Left lung (tissue), 4 donors: ENCODE measurements at regions not wholly inside any gene's neighbourhood (a gene's known extent, or its start where the extent isn't known, plus 50 kb on each side); places are given as distances from the start of the nearest gene placed in this dataset.

ENCODE experiments used
- ATAC-seq: fragments of 200-7000 bp; cut with Tn5 transposase; one replicate; pipeline ENCODE4 v1.9.1; 2020; ENCODE audit warnings: moderate library complexity
- DNase-seq, 4 donors: peaks; one replicate each; pipeline ENCODE4 v3.0.0-alpha.2; 2013 to 2020
- H3K27ac ChIP-seq, 2 donors: fragments of 200-600 bp; sonication (generic) in 1 of 2; one replicate each; pipeline versions ENCODE4 v1.5.0 to v1.8.0; 2020 to 2021
- H3K27me3 ChIP-seq, 2 donors: fragments of 200-600 bp; sonication (generic) in 1 of 2; one replicate each; pipeline versions ENCODE4 v1.5.0 to v1.8.0; 2020 to 2021
- H3K36me3 ChIP-seq, 2 donors: fragments of 200-600 bp; sonication (generic) in 1 of 2; one replicate each; pipeline versions ENCODE4 v1.5.0 to v1.8.0; 2020 to 2021
- H3K4me1 ChIP-seq, 2 donors: fragments of 200-600 bp; one replicate each; pipeline ENCODE4 v1.8.0; 2021
- H3K4me3 ChIP-seq, 2 donors: fragments of 200-600 bp; sonication (generic) in 1 of 2; one replicate each; pipeline versions ENCODE4 v1.5.0 to v1.8.0; 2020 to 2021; ENCODE audit warnings: mild to moderate bottlenecking in 1 of 2
- H3K9me3 ChIP-seq, 2 donors: fragments of 200-600 bp; sonication (generic) in 1 of 2; one replicate each; pipeline versions ENCODE4 v1.5.0 to v1.8.0; 2020 to 2021
- CTCF ChIP-seq, 2 donors: fragments of 200-600 bp; sonication (generic) in 1 of 2; IDR thresholded peaks; one replicate each; pipeline versions ENCODE4 v1.5.0 to v1.8.0; 2021; ENCODE audit warnings: antibody characterized with exemption in 2 of 2
- intact Hi-C, 2 donors: fragments of 100-400 bp; cut with DNase I; formaldehyde crosslinking; loops; one replicate each; pipeline versions ENCODE4 v1.11.2 to v1.14.2; 2022
- donor health status: DM: no; HTN: yes; CAD: no.
- donor health status: DM: no; HTN: no; CAD: no.

GRCh38 chr5:124043456-124043855 is 531.5 kb downstream of the CSNK1G3 start:
- no peaks in the 10 kb centered on the region for H3K9me3 ChIP-seq
- no peaks in the 10 kb centered on the region for H3K27me3 ChIP-seq
- TF ChIP-seq CTCF (IDR thresholded peaks at IDR 0.05): no peak
- intact Hi-C loops: no loop called here
- no peak for ATAC-seq
- no peak for DNase-seq
- no peaks in the 10 kb centered on the region for H3K36me3 ChIP-seq
- no peaks in the 10 kb centered on the region for H3K4me1 ChIP-seq
- no peak overlapping the region for H3K27ac ChIP-seq
- H3K4me3 ChIP-seq: no peak overlapping the region

- no peaks in the 10 kb centered on the region for H3K27me3 ChIP-seq
- intact Hi-C loops: no loop called here
- H3K36me3 ChIP-seq: no peaks in the 10 kb centered on the region
- no peak overlapping the region for H3K27ac ChIP-seq
- DNase-seq: peak in 1 of 4 donors; percentile 58
- TF ChIP-seq CTCF (IDR thresholded peaks at IDR 0.05): no peak
- no peak overlapping the region for H3K4me3 ChIP-seq
- no peaks in the 10 kb centered on the region for H3K9me3 ChIP-seq
- ATAC-seq: peak; percentile 36
- no peaks in the 10 kb centered on the region for H3K4me1 ChIP-seq
These were observed 528.8 kb downstream of the CSNK1G3 start for GRCh38 chr5:124040799-124041198.

- no peak overlapping the region for H3K4me3 ChIP-seq
- TF ChIP-seq CTCF (IDR thresholded peaks at IDR 0.05): no peak
- no peaks in the 10 kb centered on the region for H3K4me1 ChIP-seq
- no peaks in the 10 kb centered on the region for H3K9me3 ChIP-seq
- H3K36me3 ChIP-seq: no peaks in the 10 kb centered on the region
- H3K27me3 ChIP-seq: no peaks in the 10 kb centered on the region
- DNase-seq (no peak), ATAC-seq (no peak)
- intact Hi-C loops: no loop called here
- no peak overlapping the region for H3K27ac ChIP-seq
These were observed 527.4 kb downstream of the CSNK1G3 start for GRCh38 chr5:124039410-124039809.

- Histone ChIP-seq H3K9me3 (no peaks in the 10 kb centered on the region), H3K36me3 (no peaks in the 10 kb centered on the region), H3K27ac (no peak overlapping the region), H3K4me1 (no peaks in the 10 kb centered on the region), H3K4me3 (no peak overlapping the region), H3K27me3 (no peaks in the 10 kb centered on the region)
- no peak for DNase-seq
- ATAC-seq: no peak
- intact Hi-C loops: no loop called here
- TF ChIP-seq CTCF (IDR thresholded peaks at IDR 0.05): no peak
These were observed 524.8 kb downstream of the CSNK1G3 start for GRCh38 chr5:124036786-124037185.

- no peak for TF ChIP-seq CTCF (IDR thresholded peaks at IDR 0.05)
- H3K9me3 ChIP-seq: no peaks in the 10 kb centered on the region
- H3K27me3 ChIP-seq: no peaks in the 10 kb centered on the region
- DNase-seq (no peak), ATAC-seq (no peak)
- no peak overlapping the region for H3K27ac ChIP-seq
- no peak overlapping the region for H3K4me3 ChIP-seq
- intact Hi-C loops: no loop called here
- H3K4me1 ChIP-seq: no peaks in the 10 kb centered on the region
- H3K36me3 ChIP-seq: no peaks in the 10 kb centered on the region
These were observed 523.0 kb downstream of the CSNK1G3 start for GRCh38 chr5:124034963-124035362.
